H1 (cell line): ENCODE measurements at regions not wholly inside any gene's neighbourhood (a gene's known extent, or its start where the extent isn't known, plus 50 kb on each side); places are given as distances from the start of the nearest gene placed in this dataset.

Experiments
- BACH1 ChIP-seq: IDR thresholded peaks from 2 replicates; pipeline ENCODE4 v1.6.1; 2012; ENCODE audit warnings: low read length, improper control_type of control experiment
- CREB1 ChIP-seq: IDR thresholded peaks from 2 replicates; pipeline ENCODE4 v1.6.1; 2012; ENCODE audit warnings: inconsistent platforms
- EZH2 ChIP-seq: fragments of 200-600 bp; sonication (generic); IDR thresholded peaks from 2 replicates; pipeline ENCODE4 v1.7.1; 2012; ENCODE audit warnings: low read depth, mild to moderate bottlenecking, moderate library complexity, low read length, inconsistent platforms; ENCODE audit not compliant: severe bottlenecking
- GABPA ChIP-seq: IDR thresholded peaks from 2 replicates; pipeline ENCODE4 v1.6.1; 2011; ENCODE audit warnings: mild to moderate bottlenecking, low read length, moderate library complexity, borderline replicate concordance; ENCODE audit not compliant: insufficient read depth
- MAFK ChIP-seq: IDR thresholded peaks from 2 replicates; pipeline ENCODE4 v1.6.1; 2012; ENCODE audit warnings: low read depth, mild to moderate bottlenecking, improper control_type of control experiment, low read length
- POLR2A ChIP-seq, 2 experiments: IDR thresholded peaks; 1 replicate in 1 of 2; 2 replicates in 1 of 2; pipeline ENCODE4 v1.6.1; 2011; ENCODE audit warnings: low read depth in 2 of 2, low read length in 2 of 2, mild to moderate bottlenecking in 2 of 2; ENCODE audit errors: control extremely low read depth in 1 of 2
- RAD21 ChIP-seq, 2 experiments: IDR thresholded peaks in 1 of 2; conservative IDR thresholded peaks in 1 of 2; 2 replicates each; pipeline ENCODE4 v1.6.1; 2011; ENCODE audit warnings: low read depth in 2 of 2, low read length in 2 of 2, improper control_type of control experiment in 1 of 2, inconsistent platforms in 1 of 2, mild to moderate bottlenecking in 1 of 2, moderate library complexity in 1 of 2
- RNF2 ChIP-seq: fragments of 200-900, 300-1000 bp; sonication (generic); IDR thresholded peaks from 2 replicates; pipeline ENCODE4 v1.7.1; 2016; ENCODE audit warnings: borderline replicate concordance, low read depth, mild to moderate bottlenecking, antibody characterized with exemption, low read length; ENCODE audit not compliant: poor library complexity, severe bottlenecking; ENCODE audit errors: missing control alignments
- RXRA ChIP-seq: IDR thresholded peaks from 2 replicates; pipeline ENCODE4 v1.6.1; 2011; ENCODE audit warnings: low read depth, mild to moderate bottlenecking, low read length, moderate library complexity; ENCODE audit not compliant: insufficient read depth
- SIX5 ChIP-seq: IDR thresholded peaks from 2 replicates; pipeline ENCODE4 v1.6.1; 2011; ENCODE audit warnings: mild to moderate bottlenecking, low read depth, low read length
- YY1 ChIP-seq: IDR thresholded peaks from 2 replicates; pipeline ENCODE4 v1.6.1; 2011; ENCODE audit warnings: low read depth, mild to moderate bottlenecking, low read length
- TF ChIP-seq, protein P1 (sequence below), 3 experiments: IDR thresholded peaks; 1 replicate in 2 of 3; 2 replicates in 1 of 3; pipeline versions ENCODE4 v1.5.1 to v1.6.1; 2011; ENCODE audit warnings: low read length in 3 of 3, mild to moderate bottlenecking in 3 of 3, inconsistent platforms in 2 of 3, low read depth in 1 of 3, moderate library complexity in 1 of 3; ENCODE audit not compliant: insufficient read depth in 1 of 3; ENCODE audit errors: control extremely low read depth in 1 of 3
- TF ChIP-seq, protein P2 (sequence below): IDR thresholded peaks from 2 replicates; pipeline ENCODE4 v1.6.1; 2011; ENCODE audit warnings: low read length, improper control_type of control experiment

- TF ChIP-seq, protein P1, sequence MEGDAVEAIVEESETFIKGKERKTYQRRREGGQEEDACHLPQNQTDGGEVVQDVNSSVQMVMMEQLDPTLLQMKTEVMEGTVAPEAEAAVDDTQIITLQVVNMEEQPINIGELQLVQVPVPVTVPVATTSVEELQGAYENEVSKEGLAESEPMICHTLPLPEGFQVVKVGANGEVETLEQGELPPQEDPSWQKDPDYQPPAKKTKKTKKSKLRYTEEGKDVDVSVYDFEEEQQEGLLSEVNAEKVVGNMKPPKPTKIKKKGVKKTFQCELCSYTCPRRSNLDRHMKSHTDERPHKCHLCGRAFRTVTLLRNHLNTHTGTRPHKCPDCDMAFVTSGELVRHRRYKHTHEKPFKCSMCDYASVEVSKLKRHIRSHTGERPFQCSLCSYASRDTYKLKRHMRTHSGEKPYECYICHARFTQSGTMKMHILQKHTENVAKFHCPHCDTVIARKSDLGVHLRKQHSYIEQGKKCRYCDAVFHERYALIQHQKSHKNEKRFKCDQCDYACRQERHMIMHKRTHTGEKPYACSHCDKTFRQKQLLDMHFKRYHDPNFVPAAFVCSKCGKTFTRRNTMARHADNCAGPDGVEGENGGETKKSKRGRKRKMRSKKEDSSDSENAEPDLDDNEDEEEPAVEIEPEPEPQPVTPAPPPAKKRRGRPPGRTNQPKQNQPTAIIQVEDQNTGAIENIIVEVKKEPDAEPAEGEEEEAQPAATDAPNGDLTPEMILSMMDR (IDR thresholded peaks at IDR 0.05; ENCODE audit: control extremely low read depth in 1 of 3, insufficient read depth in 1 of 3, low read depth in 1 of 3, low read length in 3 of 3): no peak
- TF ChIP-seq RNF2 (no peak), MAFK (no peak), BACH1 (no peak), CREB1 (no peak), GABPA (no peak), POLR2A (IDR thresholded peaks at IDR 0.05; ENCODE audit: control extremely low read depth in 1 of 2, low read depth in 2 of 2, low read length in 2 of 2) (no peak), RXRA (no peak), RAD21 (IDR thresholded peaks at IDR 0.05 in 1 of 2, conservative IDR thresholded peaks at IDR 0.05 in 1 of 2; ENCODE audit: low read depth in 2 of 2, low read length in 2 of 2) (no peak), SIX5 (no peak), EZH2 (no peak), YY1 (no peak)
- TF ChIP-seq, protein P2, sequence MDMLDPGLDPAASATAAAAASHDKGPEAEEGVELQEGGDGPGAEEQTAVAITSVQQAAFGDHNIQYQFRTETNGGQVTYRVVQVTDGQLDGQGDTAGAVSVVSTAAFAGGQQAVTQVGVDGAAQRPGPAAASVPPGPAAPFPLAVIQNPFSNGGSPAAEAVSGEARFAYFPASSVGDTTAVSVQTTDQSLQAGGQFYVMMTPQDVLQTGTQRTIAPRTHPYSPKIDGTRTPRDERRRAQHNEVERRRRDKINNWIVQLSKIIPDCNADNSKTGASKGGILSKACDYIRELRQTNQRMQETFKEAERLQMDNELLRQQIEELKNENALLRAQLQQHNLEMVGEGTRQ: no peak
Observed at GRCh38 chr3:74345701-74346100, 268.8 kb downstream of the CNTN3 start.
